CD4-positive, alpha-beta T cell treated with Interleukin-12 subunit alpha and Interleukin-12 subunit beta, for 1 hour (primary cell): ENCODE measurements at regions not wholly inside any gene's neighbourhood (a gene's known extent, or its start where the extent isn't known, plus 50 kb on each side); places are given as distances from the start of the nearest gene placed in this dataset.
A peak's percentile ranks its signal among the peaks of the same experiment; 100 is the strongest.
"Not testable (repeated sequence)": the region's sequence is repeated elsewhere in the genome, so short reads cannot be mapped to it uniquely, and the experiment has no call there.

Experiments used
- DNase-seq: peaks from one replicate; pipeline ENCODE4 v3.0.0-alpha.2; 2020

- peak; percentile 59 for DNase-seq
Measured at GRCh38 chr9:96061293-96061987, 185.9 kb downstream of the ERCC6L2 start.

DNA sequence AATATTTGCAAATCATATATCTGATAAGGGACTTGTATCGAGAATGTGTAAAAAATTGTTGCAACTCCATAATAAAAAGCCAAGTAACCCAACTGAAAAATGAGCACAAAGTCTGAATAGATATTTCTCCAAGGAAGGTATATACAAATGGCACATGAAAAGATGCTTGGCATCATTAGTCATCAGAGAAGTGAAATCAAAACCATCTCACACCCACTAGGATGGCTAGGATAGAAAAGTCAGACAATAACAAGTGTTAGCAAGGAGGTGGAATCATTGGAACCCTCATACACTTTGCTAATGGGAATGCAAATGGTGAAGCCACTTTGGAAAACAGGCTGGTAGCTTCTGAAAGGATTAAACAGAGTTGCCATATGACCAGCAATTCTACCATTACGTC is 182.7 kb downstream of the ERCC6L2 start:
- DNase-seq: no peak

DNA sequence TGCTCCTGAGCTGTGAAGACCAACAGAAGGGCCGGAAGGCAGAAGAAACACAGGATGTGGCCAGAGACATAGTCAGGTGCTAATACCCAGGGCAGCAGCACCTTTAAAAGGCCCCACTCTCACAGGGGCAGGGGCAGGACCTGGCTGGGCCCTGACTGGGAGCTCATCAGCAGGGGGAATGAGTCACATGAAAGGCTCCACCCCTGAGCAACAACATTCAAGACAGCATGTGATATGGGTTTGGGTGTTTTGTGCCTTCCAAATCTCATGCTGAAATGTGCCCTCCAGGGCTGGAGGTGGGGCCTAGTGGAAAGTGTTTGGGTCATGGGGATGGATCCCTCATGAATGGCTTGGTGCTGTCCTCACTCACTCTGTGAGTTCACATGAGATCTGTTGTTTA is 181.7 kb downstream of the ERCC6L2 start:
- DNase-seq: no peak

GRCh38 chr9:96056226-96056625 is 180.7 kb downstream of the ERCC6L2 start:
- DNase-seq: no peak

GRCh38 chr9:96054248-96054647 is 178.8 kb downstream of the ERCC6L2 start:
- not testable (repeated sequence) for DNase-seq

DNA sequence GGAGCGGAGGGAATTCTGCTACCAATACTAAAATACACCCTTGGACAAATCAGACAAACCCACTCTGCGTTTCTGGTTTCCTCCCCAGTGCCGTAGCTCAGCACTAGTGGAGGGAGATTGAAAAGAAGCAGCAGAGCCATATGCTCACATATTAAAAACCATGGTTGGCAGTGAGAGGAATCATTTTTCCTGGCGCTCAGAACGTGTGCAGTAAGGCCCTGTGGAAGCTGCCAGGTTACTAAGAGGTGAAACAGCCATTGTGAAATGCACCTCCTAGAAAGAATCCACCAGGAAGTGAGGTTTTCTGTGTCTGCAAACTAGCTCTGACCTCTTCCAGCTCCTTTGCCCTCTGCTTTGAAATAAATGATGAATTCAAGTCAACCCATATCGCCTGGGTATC is 177.2 kb downstream of the ERCC6L2 start:
- no peak for DNase-seq

DNA sequence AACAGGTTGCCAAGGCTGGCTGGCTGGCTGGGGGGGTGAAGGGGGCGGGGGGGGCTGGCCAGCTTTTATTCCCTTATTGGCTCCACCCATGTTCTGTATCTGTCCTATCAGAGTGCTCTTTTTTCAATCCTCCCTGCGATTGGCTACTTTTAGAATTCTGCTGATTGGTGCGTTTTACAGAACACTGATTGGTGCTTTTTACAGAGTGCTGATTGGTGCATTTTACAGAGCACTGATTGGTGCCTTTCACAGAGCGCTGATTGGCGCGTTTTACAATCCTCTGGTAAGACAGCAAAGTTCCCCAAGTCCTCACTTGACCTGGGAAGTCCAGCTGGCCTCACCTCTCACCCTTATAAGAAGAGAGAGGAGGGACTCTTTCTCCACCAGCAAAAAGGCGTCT is 175.9 kb downstream of the ERCC6L2 start:
- no peak for DNase-seq

GRCh38 chr9:96050861-96051155 is 175.3 kb downstream of the ERCC6L2 start:
- DNase-seq: no peak

- no peak for DNase-seq
Measured at GRCh38 chr9:96050048-96050860, 174.8 kb downstream of the ERCC6L2 start.

DNA sequence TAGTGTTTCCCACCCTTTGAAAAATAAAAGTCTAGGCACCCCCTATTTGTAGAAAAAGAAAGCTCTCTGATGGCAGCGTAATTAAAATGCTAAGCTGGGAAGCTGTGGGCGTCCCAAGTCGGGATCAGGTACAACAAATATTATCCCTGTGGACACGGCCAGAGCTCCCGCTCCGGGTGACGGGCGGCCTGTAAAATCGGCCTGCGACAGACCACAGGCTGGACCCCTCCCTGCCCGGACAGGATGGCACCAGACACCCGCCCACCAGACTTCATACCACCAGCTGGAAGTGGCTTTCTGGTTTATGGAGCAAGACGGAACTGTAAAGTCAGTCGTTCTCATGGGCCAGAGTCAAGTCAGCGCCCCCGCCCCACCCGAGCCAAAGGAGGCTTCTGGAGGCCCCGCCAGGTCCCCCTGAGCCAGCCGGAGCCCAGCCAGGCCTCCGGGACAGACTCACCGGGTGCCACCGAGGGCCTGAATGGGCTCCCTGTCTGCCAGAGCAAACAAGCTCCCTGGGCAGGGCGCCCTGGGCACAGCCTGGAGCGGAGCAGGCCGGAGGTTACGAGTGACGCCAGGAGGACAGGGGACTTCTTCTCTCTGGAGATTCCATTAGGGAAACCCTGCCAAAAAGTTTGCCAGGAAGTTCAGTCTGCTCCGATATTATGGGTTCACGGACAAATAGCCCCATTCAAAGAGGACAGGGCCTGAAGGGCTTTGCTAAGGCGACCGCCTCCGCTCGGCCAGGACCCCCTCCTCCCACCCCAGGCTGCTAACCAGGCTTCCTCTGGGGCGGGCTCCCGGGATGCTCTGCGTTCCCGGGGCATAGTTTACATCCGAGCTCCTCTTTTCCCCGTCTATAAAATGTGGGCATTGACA is 173.7 kb downstream of the ERCC6L2 start:
- no peak for DNase-seq

DNA sequence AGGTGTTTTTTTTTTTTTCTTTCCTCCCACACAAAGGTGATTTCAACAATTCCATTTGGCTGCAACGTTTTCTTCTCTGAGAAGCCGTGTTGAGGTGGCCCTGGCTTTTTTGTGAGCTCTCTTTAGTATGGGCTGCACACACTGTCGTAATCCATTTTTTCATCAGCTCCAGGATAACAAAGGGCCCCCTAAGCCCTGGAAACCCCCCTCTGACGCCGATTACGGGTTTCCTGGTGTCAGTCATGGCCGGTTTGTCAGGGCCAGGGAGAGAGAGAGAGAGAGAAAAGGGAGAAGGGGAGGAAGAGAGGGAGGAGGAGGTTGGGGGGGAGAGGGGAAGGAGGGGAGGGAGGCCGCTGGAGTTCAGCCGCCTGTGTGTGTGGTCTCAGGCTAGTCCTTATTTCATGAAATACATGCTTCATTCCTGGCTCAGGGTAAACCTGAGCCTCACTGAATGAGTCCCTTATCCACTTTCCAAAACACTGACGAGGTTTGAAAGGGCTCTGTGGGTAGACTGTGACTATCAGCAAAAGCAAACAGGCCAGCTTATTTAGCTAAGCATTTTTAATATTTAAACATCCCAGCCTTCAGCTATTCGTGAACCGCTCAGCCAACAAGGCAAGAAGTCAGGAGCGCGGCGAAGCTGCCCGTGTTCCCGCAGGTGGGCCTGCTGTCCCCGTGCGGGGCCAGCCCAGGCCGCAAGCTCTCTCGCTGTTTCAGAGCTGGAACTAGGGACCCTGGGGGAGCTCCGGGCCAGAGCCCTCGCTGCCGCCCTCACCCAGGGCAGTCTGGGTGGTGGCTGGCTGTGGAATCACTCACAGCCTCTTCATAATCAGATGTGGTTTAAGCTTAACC is 172.8 kb downstream of the ERCC6L2 start:
- DNase-seq: no peak

DNA sequence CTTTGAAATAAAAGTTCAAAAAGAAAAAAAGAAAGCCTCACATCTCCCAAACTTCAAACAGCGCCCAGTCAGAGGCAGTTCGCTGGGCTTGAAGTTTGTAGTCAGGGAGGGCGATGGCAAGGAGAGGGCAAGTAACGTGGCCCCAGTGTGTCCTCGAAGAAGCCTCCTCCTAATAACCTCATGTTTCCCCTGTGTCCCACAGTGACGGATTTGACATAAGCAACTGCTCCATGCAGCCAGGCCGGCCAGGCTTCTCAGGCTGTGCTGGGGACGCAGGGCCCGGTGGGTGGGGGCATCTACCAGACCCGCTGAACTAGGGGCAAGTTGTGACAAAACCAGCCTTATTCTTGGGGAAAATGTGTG is 172.2 kb downstream of the ERCC6L2 start:
- DNase-seq: no peak

DNA sequence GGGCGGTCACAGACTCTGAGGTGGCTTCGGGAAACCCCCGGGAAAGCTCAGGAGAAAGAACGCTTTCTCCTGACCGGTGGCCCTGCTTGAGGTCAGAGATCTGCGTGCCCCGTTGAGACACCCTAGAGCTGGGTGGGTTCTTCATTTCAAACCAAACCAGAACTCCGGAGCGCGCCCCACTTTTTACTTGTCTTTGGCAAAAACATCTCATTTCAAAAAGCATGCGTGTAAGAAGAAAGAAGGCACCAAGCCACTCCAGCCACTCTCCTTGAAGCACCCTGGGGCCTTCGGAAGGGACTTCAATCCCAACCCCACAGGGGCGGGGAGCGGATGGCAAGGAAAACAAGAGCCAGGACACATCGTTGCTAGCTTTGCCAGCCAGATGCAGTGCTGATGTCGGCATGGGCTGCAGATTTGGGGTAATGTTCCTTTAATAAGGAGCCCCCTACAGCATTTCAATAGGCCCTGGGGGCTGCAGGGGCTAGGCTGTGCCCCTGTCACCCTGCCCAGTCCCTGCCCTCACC is 171.7 kb downstream of the ERCC6L2 start:
- DNase-seq: no peak

DNA sequence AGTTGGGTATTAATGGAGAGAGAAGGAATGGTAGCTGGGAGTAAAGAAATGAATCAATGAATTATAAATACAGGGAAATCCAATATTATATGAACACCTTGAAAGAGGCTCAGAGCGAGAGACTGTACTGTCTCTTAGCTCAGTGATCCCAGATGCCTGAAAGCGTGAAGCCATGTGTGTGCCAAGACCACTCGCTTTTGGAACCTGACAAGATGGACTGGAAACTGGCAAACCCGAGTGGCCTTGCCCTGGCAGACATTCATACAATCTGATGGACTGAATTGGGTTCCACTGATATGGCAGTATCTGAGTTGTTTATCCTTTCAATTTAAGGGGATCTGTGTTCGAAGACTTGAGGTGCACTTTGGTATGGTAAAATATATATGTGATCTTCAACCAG is 170.3 kb downstream of the ERCC6L2 start:
- no peak for DNase-seq

DNA sequence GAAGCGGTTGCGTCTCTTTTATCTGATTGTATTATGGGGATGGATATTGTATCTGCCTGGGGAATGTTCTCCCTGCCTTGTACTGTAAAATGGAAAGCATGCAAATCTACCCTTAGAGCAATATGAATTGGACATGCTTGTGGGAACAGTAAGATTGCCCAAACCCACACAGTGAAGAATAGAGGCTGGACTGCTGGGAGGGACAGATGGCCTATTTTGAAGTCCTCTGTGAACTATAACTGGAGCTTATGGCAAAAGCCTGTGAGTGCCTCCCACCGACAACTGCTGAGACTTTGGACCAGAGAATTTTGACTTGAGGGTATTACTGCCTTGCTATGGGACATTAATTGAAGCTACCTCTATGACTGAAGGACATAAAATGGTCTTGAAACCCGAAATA is 168.9 kb downstream of the ERCC6L2 start:
- DNase-seq: no peak

DNA sequence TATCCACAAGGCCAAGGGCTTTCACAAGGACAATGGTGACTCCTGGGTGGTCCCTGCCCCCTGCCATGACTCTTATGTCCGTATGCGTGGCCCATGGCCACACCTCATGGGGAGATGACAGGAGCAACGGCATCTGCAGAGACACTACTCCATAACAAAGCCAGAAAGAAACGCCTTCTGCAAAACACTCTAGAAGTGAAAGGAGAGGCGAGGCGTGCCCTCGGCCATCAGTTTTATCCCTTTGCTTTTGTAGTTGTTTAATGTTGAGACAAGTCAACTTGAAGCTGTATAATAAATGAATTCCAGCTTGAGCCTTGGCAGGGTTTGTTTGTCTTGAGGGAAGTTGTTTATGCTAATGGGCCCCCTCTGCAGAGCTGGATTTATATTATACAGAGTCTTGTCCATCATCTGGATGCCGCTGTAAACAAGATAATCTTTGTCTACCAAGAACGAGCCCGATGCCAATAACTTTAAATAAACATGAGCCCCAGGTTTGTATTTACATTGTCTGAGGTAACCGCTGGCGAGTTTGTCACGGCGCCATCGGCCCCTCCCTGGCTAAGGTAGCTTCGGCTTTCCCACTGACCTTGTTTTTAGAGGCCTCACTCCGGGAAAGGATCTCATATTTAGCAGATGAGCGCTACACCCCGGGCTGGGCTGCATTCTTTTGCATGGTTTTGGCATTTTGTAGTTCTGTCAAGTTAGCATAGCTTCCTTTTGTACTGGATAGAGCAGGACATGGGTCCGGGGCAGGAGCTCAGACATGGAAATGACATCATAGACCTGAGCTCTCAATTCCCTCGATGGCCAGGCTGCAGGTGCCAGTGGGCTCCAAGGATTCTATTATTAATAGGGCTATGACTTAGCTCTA is 165.3 kb downstream of the ERCC6L2 start:
- DNase-seq: no peak

DNA sequence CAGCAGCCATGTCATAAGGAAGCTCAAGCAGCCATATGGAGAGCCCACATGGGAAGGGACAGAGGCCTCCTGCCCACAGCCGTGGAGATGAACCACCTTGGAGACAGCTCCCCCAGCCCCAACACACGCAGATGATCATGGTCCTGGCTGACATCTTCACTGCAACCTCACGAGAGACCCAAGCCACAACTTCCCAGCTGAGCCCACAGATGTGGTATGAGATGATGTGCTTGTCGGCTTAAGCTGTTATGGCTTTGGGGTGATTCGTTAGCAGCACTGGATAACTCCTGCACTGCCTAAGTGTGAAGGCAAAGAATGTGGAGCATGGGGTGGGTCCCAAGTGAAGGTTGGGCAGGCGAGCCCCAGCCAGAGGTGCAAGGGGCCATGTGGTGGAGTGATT is 163.4 kb downstream of the ERCC6L2 start:
- DNase-seq: no peak

DNA sequence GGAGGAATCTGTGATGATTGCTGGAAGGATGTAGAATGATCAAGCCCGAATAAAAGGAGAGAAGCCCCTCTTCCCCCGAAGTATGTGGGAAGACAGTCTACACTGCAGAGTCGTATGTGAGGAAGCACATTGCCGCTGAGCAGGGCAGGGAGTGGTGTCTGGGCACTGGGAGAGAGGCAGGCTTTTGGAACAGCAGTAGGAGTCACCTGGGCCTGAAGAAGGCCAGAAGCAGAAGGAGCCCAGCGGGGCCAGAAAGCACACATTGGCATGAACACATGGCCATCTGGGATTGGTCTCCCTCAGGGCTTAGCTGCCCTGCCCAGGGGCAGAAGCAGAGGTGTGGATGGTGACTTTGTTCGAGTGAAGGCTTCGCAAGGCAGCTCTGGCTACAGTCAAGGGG is 162.8 kb downstream of the ERCC6L2 start:
- no peak for DNase-seq

GRCh38 chr9:96034553-96035122 is 159.1 kb downstream of the ERCC6L2 start:
- no peak for DNase-seq

- no peak for DNase-seq
Measured at GRCh38 chr9:96033896-96034295, 158.4 kb downstream of the ERCC6L2 start.

DNA sequence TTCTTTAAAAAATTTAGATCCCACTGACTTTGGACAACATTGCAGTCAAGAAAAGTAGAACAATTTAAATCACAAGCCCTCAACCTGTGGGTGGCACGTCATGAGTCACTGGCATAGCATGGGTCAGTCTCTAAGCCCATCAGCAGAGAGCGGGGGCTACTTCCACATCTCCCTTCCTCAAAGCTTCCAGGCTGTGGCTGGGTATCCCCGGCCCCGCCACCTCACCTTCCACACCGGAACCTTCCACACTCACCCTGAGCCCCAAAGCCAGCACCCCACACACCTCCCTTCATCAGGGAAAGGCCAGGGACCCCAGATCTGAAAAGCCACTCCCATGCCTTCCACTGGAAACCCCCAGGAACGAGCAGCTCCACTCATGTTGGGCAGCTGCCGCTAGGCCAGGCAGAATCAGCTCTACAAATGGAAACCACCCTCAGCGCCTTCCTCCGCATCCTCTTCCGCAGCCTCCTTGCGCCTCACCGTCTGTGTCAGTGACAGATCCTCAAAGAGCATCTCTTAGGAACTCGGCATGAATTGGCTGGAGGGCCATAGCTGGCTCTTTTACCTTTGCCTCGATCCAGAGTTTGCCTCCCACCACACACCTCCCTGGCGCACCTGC is 156.5 kb downstream of the ERCC6L2 start:
- no peak for DNase-seq
